NCI-H748 treated with DMSO at 0.1 percent for 48 hours (cell line): ENCODE measurements at regions not wholly inside any gene's neighbourhood (a gene's known extent, or its start where the extent isn't known, plus 50 kb on each side); places are given as distances from the start of the nearest gene placed in this dataset.

ENCODE experiments used
- DNase-seq: peaks from one replicate; lab custom pipeline; 2025; lab: John Stamatoyannopoulos, UW

GRCh38 chr1:48164571-48164970, 57.9 kb upstream of the SLC5A9 start:
- DNase-seq: peak; percentile 59

- no peak for DNase-seq
Measured at GRCh38 chr1:48160486-48161132, 61.9 kb upstream of the SLC5A9 start.

GRCh38 chr1:48139275-48139674, 83.2 kb upstream of the SLC5A9 start:
- DNase-seq: no peak

- no peak for DNase-seq
Measured at GRCh38 chr1:48127735-48128685, 94.5 kb upstream of the SLC5A9 start.

GRCh38 chr1:48123647-48124046, 98.9 kb upstream of the SLC5A9 start:
- DNase-seq: no peak

- no peak for DNase-seq
Measured at GRCh38 chr1:48121955-48122354, 100.6 kb upstream of the SLC5A9 start.

- no peak for DNase-seq
Measured at GRCh38 chr1:48120621-48121020, 101.9 kb upstream of the SLC5A9 start.

GRCh38 chr1:48115835-48116234, 106.7 kb upstream of the SLC5A9 start:
- DNase-seq: no peak

GRCh38 chr1:48114596-48115382, 107.7 kb upstream of the SLC5A9 start:
- DNase-seq: no peak

GRCh38 chr1:48109390-48110013, 112.3 kb upstream of the TRABD2B start:
- DNase-seq: peak; percentile 70

GRCh38 chr1:48107516-48107915, 110.3 kb upstream of the TRABD2B start:
- no peak for DNase-seq

GRCh38 chr1:48106049-48106448, 108.9 kb upstream of the TRABD2B start:
- DNase-seq: no peak

GRCh38 chr1:48105165-48105564, 108.0 kb upstream of the TRABD2B start:
- no peak for DNase-seq

GRCh38 chr1:48103495-48103894, 106.3 kb upstream of the TRABD2B start:
- no peak for DNase-seq

- DNase-seq: no peak
Measured at GRCh38 chr1:48102766-48103165, 105.6 kb upstream of the TRABD2B start.

GRCh38 chr1:48099072-48099773, 102.0 kb upstream of the TRABD2B start:
- peak; percentile 45 for DNase-seq

GRCh38 chr1:48093696-48094528, 96.7 kb upstream of the TRABD2B start:
- DNase-seq: peak; percentile 78

- no peak for DNase-seq
Measured at GRCh38 chr1:48093147-48093546, 96.0 kb upstream of the TRABD2B start.

GRCh38 chr1:48092401-48092800, 95.2 kb upstream of the TRABD2B start:
- DNase-seq: no peak

GRCh38 chr1:48089356-48089891, 92.2 kb upstream of the TRABD2B start:
- DNase-seq: no peak
